Breast epithelium (tissue), 4 donors: ENCODE measurements at regions not wholly inside any gene's neighbourhood (a gene's known extent, or its start where the extent isn't known, plus 50 kb on each side); places are given as distances from the start of the nearest gene placed in this dataset.

Source experiments
- DNase-seq, 2 donors: peaks; one replicate each; pipeline ENCODE4 v3.0.0-alpha.2; 2019; ENCODE audit warnings: low spot score in 2 of 2
- H3K27ac ChIP-seq, 2 donors: fragments of 200-600 bp; sonication (generic) in 1 of 2; one replicate each; pipeline ENCODE4 v1.5.1; 2016 to 2019; ENCODE audit warnings: mild to moderate bottlenecking in 1 of 2
- H3K27me3 ChIP-seq, 2 donors: fragments of 200-600 bp; sonication (generic) in 1 of 2; one replicate each; pipeline versions ENCODE4 v1.5.1 to v1.6.0; 2017 to 2019; ENCODE audit warnings: control low read depth in 1 of 2, mild to moderate bottlenecking in 1 of 2
- H3K36me3 ChIP-seq: fragments of 200-600 bp; one replicate; pipeline ENCODE4 v1.5.1; 2019
- H3K4me1 ChIP-seq, 2 donors: fragments of 200-600 bp; sonication (generic); one replicate each; pipeline ENCODE4 v1.5.1; 2016 to 2019; ENCODE audit warnings: control low read depth in 1 of 2
- H3K4me3 ChIP-seq, 3 donors: fragments of 200-600 bp; sonication (generic); 1 replicate in 2 of 3; 2 replicates in 1 of 3; pipeline ENCODE4 v1.5.1; 2016 to 2019; ENCODE audit warnings: mild to moderate bottlenecking in 3 of 3, moderate library complexity in 2 of 3
- H3K9me3 ChIP-seq, 2 donors: fragments of 200-600 bp; sonication (generic) in 1 of 2; one replicate each; pipeline ENCODE4 v1.5.1; 2016 to 2019; ENCODE audit warnings: control low read depth in 1 of 2
- CTCF ChIP-seq, 3 donors: fragments of 450-650 bp; IDR thresholded peaks; one replicate each; pipeline ENCODE4 v1.5.1; 2016 to 2017; ENCODE audit warnings: antibody characterized with exemption in 3 of 3, mild to moderate bottlenecking in 3 of 3, moderate library complexity in 3 of 3
- POLR2A ChIP-seq: fragments of 450-650 bp; IDR thresholded peaks from one replicate; pipeline ENCODE4 v1.6.1; 2016; ENCODE audit warnings: antibody characterized with exemption, mild to moderate bottlenecking, moderate library complexity
- POLR2AphosphoS5 ChIP-seq, 3 donors: sonication (generic); formaldehyde crosslinking; IDR thresholded peaks; one replicate each; pipeline ENCODE4 v1.6.1; 2017; ENCODE audit warnings: antibody characterized with exemption in 3 of 3
- intact Hi-C: fragments of 100-400 bp; cut with DNase I; formaldehyde crosslinking; loops from one replicate; pipeline ENCODE4 v1.15.1; 2023; ENCODE audit warnings: low total_unique reads

- H3K27ac ChIP-seq: no peak overlapping the region
- intact Hi-C loops: no loop called here
- H3K27me3 ChIP-seq: no peaks in the 10 kb centered on the region
- H3K4me1 ChIP-seq: no peaks in the 10 kb centered on the region
- H3K9me3 ChIP-seq: no peaks in the 10 kb centered on the region
- H3K4me3 ChIP-seq: no peak overlapping the region
- DNase-seq: no peak
- TF ChIP-seq POLR2AphosphoS5 (IDR thresholded peaks at IDR 0.05) (no peak), CTCF (IDR thresholded peaks at IDR 0.05) (no peak), POLR2A (no peak)
- H3K36me3 ChIP-seq: no peaks in the 10 kb centered on the region
Measured at GRCh38 chr1:195962051-195962450, 646.2 kb downstream of the KCNT2 start.

- TF ChIP-seq POLR2AphosphoS5 (IDR thresholded peaks at IDR 0.05): no peak
- Histone ChIP-seq H3K27me3 (no peaks in the 10 kb centered on the region), H3K4me3 (no peak overlapping the region), H3K9me3 (no peaks in the 10 kb centered on the region), H3K36me3 (no peaks in the 10 kb centered on the region), H3K27ac (no peak overlapping the region), H3K4me1 (no peaks in the 10 kb centered on the region)
- intact Hi-C loops: no loop called here
- DNase-seq: no peak
Measured at GRCh38 chr1:195960580-195960979, 647.7 kb downstream of the KCNT2 start.

- H3K9me3 ChIP-seq: no peaks in the 10 kb centered on the region
- intact Hi-C loops: no loop called here
- DNase-seq: no peak
- no peaks in the 10 kb centered on the region for H3K27me3 ChIP-seq
- H3K4me1 ChIP-seq: no peaks in the 10 kb centered on the region
- H3K36me3 ChIP-seq: no peaks in the 10 kb centered on the region
- H3K4me3 ChIP-seq: no peak overlapping the region
- no peak overlapping the region for H3K27ac ChIP-seq
- TF ChIP-seq CTCF (IDR thresholded peaks at IDR 0.05) (no peak), POLR2A (no peak)
Measured at GRCh38 chr1:195958131-195958530, 650.1 kb downstream of the KCNT2 start.

GRCh38 chr1:195956845-195957244 lies 651.4 kb downstream of the KCNT2 start:
- TF ChIP-seq CTCF (IDR thresholded peaks at IDR 0.05) (no peak), POLR2AphosphoS5 (IDR thresholded peaks at IDR 0.05) (no peak), POLR2A (no peak)
- H3K9me3 ChIP-seq: no peaks in the 10 kb centered on the region
- no peak overlapping the region for H3K27ac ChIP-seq
- no peak for DNase-seq
- H3K36me3 ChIP-seq: no peaks in the 10 kb centered on the region
- no peaks in the 10 kb centered on the region for H3K27me3 ChIP-seq
- intact Hi-C loops: no loop called here
- H3K4me3 ChIP-seq: no peak overlapping the region
- H3K4me1 ChIP-seq: no peaks in the 10 kb centered on the region

GRCh38 chr1:195954848-195955247 lies 653.4 kb downstream of the KCNT2 start:
- Histone ChIP-seq H3K36me3 (no peaks in the 10 kb centered on the region), H3K4me3 (no peak overlapping the region), H3K4me1 (no peaks in the 10 kb centered on the region), H3K9me3 (no peaks in the 10 kb centered on the region), H3K27me3 (no peaks in the 10 kb centered on the region), H3K27ac (no peak overlapping the region)
- no peak for TF ChIP-seq CTCF (IDR thresholded peaks at IDR 0.05)
- TF ChIP-seq POLR2A: no peak
- TF ChIP-seq POLR2AphosphoS5 (IDR thresholded peaks at IDR 0.05): no peak
- intact Hi-C loops: no loop called here
- no peak for DNase-seq

- H3K36me3 ChIP-seq: no peaks in the 10 kb centered on the region
- peaks cover 0 to 3% of the 10 kb centered on the region in 2 donors for H3K9me3 ChIP-seq
- no peak overlapping the region for H3K4me3 ChIP-seq
- H3K4me1 ChIP-seq: no peaks in the 10 kb centered on the region
- no peaks in the 10 kb centered on the region for H3K27me3 ChIP-seq
- intact Hi-C loops: no loop called here
- DNase-seq: no peak
- TF ChIP-seq POLR2AphosphoS5 (IDR thresholded peaks at IDR 0.05) (no peak), CTCF (IDR thresholded peaks at IDR 0.05) (no peak), POLR2A (no peak)
- no peak overlapping the region for H3K27ac ChIP-seq
Measured at GRCh38 chr1:195951313-195951712, 656.9 kb downstream of the KCNT2 start.
